ENCODE measurements at regions not wholly inside any gene's neighbourhood (a gene's known extent, or its start where the extent isn't known, plus 50 kb on each side); places are given as distances from the start of the nearest gene placed in this dataset.
"Not testable (repeated sequence)": the region's sequence is repeated elsewhere in the genome, so short reads cannot be mapped to it uniquely, and the experiment has no call there.

DNA sequence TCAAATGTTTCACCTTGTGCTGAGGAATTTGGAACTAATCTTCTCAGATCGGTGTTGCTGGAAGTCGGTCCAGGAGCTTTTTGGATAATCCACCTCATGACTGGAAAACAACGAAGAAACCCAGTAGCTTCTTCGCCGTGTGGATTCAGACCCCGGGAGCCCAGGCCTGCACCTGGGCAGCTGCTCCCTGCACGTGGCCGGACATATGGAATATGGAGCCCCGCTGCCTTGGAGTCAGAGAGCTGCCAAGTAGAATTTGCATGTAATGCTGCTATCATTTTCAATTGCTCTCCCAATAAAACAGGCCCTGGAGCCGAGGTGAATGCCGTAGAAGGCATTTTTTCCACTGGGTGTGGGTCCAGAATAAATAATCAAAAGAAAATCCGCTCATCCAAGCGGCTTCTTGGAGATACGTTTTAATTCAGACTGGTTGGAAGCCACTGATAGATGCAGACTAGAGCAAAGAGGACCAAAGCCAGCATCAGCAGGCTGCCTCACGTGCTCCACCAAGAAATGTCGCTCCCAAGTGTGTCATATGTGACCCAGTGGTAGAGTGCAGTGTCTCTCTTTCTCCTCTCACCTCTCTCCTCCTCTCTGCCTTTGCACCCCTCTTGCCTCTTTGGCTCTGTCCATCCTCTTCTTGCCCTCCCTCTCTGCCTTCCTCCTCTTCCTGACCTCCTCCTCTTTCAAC lies 115.3 kb downstream of the ZNF664 start:
- TF ChIP-seq, protein P1, sequence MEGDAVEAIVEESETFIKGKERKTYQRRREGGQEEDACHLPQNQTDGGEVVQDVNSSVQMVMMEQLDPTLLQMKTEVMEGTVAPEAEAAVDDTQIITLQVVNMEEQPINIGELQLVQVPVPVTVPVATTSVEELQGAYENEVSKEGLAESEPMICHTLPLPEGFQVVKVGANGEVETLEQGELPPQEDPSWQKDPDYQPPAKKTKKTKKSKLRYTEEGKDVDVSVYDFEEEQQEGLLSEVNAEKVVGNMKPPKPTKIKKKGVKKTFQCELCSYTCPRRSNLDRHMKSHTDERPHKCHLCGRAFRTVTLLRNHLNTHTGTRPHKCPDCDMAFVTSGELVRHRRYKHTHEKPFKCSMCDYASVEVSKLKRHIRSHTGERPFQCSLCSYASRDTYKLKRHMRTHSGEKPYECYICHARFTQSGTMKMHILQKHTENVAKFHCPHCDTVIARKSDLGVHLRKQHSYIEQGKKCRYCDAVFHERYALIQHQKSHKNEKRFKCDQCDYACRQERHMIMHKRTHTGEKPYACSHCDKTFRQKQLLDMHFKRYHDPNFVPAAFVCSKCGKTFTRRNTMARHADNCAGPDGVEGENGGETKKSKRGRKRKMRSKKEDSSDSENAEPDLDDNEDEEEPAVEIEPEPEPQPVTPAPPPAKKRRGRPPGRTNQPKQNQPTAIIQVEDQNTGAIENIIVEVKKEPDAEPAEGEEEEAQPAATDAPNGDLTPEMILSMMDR (conservative IDR thresholded peaks at IDR 0.05; ENCODE audit: control insufficient read depth, insufficient read depth, low read depth, low read length) = no peak
- DNase-seq (ENCODE audit: low read depth) = no peak
- no peak overlapping the region for H3K4me3 ChIP-seq (ENCODE audit: control insufficient read depth, low read depth, low read length)

DNA sequence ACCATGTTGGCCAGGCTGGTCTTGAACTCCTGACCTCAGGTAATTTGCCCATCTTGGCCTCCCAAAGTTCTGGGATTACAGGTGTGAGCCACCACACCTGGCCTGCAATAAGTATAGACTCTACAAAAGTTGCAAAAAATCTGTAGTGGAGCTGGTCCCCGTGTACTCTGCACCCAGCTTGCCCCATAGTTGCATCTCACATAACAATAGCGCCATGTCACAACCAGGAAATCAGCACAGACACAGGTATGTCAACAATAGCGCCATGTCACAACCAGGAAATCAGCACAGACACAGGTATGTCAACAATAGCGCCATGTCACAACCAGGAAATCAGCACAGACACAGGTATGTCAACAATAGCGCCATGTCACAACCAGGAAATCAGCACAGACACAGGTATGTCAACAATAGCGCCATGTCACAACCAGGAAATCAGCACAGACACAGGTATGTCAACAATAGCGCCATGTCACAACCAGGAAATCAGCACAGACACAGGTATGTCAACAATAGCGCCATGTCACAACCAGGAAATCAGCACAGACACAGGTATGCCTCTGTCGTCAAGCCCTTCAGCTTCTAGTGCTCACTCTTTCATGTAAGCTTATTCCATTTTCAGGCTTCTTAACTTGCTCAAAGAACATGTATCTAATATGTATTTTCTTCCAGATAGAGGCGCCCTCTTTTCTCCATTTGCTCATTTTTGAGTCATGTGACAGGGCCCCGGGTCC lies 116.3 kb downstream of the ZNF664 start:
- DNase-seq (ENCODE audit: low read depth); H3K4me3 ChIP-seq (ENCODE audit: control insufficient read depth, low read depth, low read length): not testable (repeated sequence)

DNA sequence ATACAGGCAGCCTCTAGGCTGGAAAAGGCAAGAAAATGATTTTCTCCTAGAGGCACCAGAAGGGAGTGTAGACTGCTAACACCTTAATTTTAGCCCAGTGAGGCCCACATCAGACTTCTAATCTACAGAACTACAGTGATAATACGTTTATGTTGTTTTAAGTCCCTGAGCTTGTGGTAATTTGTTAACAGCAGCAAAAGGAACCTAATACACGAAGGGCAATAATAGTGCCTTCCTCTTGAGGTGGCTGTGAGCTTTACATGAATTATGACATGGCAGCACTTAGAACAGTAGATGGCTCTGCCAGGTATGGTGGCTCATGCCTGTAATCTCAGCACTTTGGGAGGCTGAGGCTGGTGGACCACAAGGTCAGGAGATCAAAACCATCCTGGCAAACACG lies 118.8 kb downstream of the ZNF664 start:
- no peak for DNase-seq (ENCODE audit: low read depth)
- H3K4me3 ChIP-seq (ENCODE audit: control insufficient read depth, low read depth, low read length) = no peak overlapping the region
- TF ChIP-seq, protein P1 (conservative IDR thresholded peaks at IDR 0.05; ENCODE audit: control insufficient read depth, insufficient read depth, low read depth, low read length) = no peak

DNA sequence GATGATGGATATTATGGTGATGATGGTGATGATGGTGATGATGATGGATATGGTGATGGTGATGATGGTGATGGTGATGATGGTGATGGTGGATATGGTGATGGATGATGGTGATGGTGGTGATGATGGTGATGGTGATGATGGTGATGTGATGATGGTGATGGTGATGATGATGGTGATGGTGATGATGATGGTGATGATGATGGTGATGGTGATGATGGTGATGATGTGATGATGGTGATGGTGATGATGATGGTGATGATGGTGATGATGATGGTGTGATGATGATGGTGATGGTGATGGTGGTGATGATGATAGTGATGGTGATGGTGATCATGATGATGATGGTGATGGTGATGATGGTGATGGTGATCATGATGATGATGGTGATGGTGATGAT lies 119.5 kb downstream of the ZNF664 start:
- not testable (repeated sequence) for DNase-seq (ENCODE audit: low read depth); H3K4me3 ChIP-seq (ENCODE audit: control insufficient read depth, low read depth, low read length)

DNA sequence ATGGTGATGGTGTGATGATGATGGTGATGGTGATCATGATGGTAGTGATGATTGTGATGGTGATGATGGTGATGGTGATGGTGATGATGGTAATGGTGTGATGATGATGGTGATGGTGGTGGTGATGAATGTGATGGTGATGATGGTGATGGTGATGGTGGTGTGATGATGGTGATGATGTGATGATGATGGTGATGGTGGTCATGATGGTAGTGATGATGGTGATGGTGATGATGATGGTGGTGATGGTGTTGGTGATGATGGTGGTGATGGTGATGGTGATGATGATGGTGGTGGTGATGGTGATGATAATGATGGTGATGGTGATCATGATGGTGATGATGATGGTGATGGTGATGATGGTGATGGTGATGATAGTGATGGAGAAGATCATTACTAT lies 120.3 kb downstream of the ZNF664 start:
- no peak overlapping the region for H3K4me3 ChIP-seq (ENCODE audit: control insufficient read depth, low read depth, low read length)
- no peak for DNase-seq (ENCODE audit: low read depth)
- TF ChIP-seq, protein P1 (conservative IDR thresholded peaks at IDR 0.05; ENCODE audit: control insufficient read depth, insufficient read depth, low read depth, low read length) = no peak

DNA sequence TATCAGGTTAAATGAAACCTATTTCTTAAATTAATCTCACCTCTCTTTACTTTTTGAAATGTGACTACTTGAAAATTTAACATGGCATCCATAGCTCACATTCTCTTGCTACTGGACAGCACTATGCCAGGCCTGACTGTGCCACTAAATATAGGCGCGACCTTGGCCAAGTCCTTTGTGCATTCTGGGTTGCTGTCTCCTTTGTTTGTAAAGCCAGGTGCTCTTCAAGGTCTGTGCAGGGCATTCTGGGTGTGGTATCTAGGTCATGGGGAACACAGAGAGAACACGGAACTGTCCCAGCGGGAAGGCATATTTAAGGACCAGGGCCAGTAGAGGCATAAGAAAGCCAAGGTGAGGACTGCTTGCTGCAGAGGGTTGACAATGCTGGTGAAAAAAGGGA lies 121.2 kb downstream of the ZNF664 start:
- TF ChIP-seq, protein P1 (conservative IDR thresholded peaks at IDR 0.05; ENCODE audit: control insufficient read depth, insufficient read depth, low read depth, low read length) = no peak
- no peak for DNase-seq (ENCODE audit: low read depth)
- H3K4me3 ChIP-seq (ENCODE audit: control insufficient read depth, low read depth, low read length) = no peak overlapping the region

DNA sequence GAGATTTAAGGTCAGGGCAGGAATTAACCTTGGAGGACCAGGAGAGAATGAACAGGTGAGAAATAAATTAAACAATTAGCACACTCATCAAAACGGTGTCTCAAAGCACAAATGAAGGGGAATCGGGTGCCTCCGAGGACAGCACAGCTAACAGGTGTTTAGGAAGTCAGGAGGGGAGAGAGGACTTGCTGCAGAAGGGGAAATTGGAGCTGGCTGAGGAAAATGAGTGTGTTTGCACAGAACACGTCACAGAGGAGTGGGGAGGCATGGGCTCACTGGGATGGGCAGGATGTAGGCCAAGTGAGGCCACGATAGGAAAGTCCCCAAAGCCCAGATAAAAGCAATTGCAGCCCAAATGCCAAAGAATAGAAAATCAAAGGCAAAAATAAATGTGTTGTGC lies 121.7 kb downstream of the ZNF664 start:
- H3K4me3 ChIP-seq (ENCODE audit: control insufficient read depth, low read depth, low read length) = no peak overlapping the region
- TF ChIP-seq, protein P1 (conservative IDR thresholded peaks at IDR 0.05; ENCODE audit: control insufficient read depth, insufficient read depth, low read depth, low read length) = no peak
- DNase-seq (ENCODE audit: low read depth) = no peak
